ENCODE measurements at regions not wholly inside any gene's neighbourhood (a gene's known extent, or its start where the extent isn't known, plus 50 kb on each side); places are given as distances from the start of the nearest gene placed in this dataset.

DNA sequence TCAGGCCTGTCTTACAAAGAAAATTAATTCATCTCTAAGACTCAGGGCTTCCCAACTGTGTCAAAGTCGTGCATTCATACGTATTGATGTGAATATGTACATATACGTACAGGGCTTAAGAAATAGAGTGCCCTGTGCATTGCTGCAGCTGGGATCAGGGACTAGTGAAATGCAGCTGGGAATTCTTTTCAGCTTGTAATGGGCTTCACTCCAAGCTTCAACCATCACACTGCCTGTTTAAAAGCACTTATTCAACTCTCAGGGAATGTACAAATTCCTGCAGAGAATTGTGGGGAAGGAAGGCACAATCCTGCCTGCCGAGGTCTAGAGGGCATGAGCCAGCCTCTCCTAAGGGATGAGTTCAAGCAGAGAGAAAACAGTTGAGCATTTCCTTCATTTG is 59.6 kb upstream of the MAN2A1 start:
- TF ChIP-seq, protein P1, sequence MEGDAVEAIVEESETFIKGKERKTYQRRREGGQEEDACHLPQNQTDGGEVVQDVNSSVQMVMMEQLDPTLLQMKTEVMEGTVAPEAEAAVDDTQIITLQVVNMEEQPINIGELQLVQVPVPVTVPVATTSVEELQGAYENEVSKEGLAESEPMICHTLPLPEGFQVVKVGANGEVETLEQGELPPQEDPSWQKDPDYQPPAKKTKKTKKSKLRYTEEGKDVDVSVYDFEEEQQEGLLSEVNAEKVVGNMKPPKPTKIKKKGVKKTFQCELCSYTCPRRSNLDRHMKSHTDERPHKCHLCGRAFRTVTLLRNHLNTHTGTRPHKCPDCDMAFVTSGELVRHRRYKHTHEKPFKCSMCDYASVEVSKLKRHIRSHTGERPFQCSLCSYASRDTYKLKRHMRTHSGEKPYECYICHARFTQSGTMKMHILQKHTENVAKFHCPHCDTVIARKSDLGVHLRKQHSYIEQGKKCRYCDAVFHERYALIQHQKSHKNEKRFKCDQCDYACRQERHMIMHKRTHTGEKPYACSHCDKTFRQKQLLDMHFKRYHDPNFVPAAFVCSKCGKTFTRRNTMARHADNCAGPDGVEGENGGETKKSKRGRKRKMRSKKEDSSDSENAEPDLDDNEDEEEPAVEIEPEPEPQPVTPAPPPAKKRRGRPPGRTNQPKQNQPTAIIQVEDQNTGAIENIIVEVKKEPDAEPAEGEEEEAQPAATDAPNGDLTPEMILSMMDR (IDR thresholded peaks at IDR 0.05; ENCODE audit: low read depth, low read length) = no peak
- no peak for TF ChIP-seq EZH2phosphoT487 (IDR thresholded peaks at IDR 0.05; ENCODE audit: low read depth)
